Fibroblast of lung (primary cell): ENCODE measurements at regions not wholly inside any gene's neighbourhood (a gene's known extent, or its start where the extent isn't known, plus 50 kb on each side); places are given as distances from the start of the nearest gene placed in this dataset.

ENCODE experiments used
- DNase-seq, 2 donors: peaks; one replicate each; pipeline versions ENCODE4 v3.0.0 to v3.0.0-alpha.2; 2010; ENCODE audit warnings: low read depth in 2 of 2
- H2AFZ ChIP-seq: 2 replicates; pipeline ENCODE4 v1.5.1; 2012; ENCODE audit warnings: low read length, control low read depth, inconsistent platforms
- H3K27ac ChIP-seq: 2 replicates; pipeline ENCODE4 v1.5.1; 2011; ENCODE audit warnings: low read length, control low read depth; ENCODE audit not compliant: insufficient read depth
- H3K27me3 ChIP-seq: 2 replicates; pipeline ENCODE4 v1.5.1; 2011; ENCODE audit warnings: mild to moderate bottlenecking, low read length; ENCODE audit not compliant: control insufficient read depth, insufficient read depth
- H3K36me3 ChIP-seq: 2 replicates; pipeline ENCODE4 v1.5.1; 2011; ENCODE audit warnings: low read length; ENCODE audit not compliant: control insufficient read depth, insufficient read depth
- H3K4me1 ChIP-seq: 2 replicates; pipeline ENCODE4 v1.5.1; 2011; ENCODE audit warnings: low read length; ENCODE audit not compliant: control insufficient read depth, insufficient read depth; ENCODE audit errors: extremely low read depth
- H3K4me2 ChIP-seq: 2 replicates; pipeline ENCODE4 v1.5.1; 2011; ENCODE audit warnings: low read length, control low read depth; ENCODE audit not compliant: insufficient read depth; ENCODE audit errors: extremely low read depth
- H3K4me3 ChIP-seq, 4 experiments: fragments of 200-600 bp in 1 of 4; sonication (generic) in 1 of 4; replicated peaks in 1 of 4; 2 replicates each; pipeline ENCODE4 v1.5.1; 2011 to 2016; ENCODE audit warnings: low read length in 4 of 4, low read depth in 3 of 4, mild to moderate bottlenecking in 3 of 4, control low read depth in 2 of 4, inconsistent platforms in 1 of 4, mixed read lengths in 1 of 4; ENCODE audit not compliant: insufficient read depth in 1 of 4; ENCODE audit errors: control extremely low read depth in 1 of 4
- H3K79me2 ChIP-seq: 2 replicates; pipeline ENCODE4 v1.5.1; 2012; ENCODE audit warnings: mild to moderate bottlenecking, low read length, inconsistent platforms; ENCODE audit not compliant: control insufficient read depth, insufficient read depth
- H3K9ac ChIP-seq: 2 replicates; pipeline ENCODE4 v1.5.1; 2011; ENCODE audit warnings: mild to moderate bottlenecking, low read length, control low read depth; ENCODE audit not compliant: insufficient read depth
- H3K9me3 ChIP-seq: 2 replicates; pipeline ENCODE4 v1.5.1; 2012; ENCODE audit warnings: low read depth, low read length; ENCODE audit not compliant: control insufficient read depth, insufficient read depth
- H4K20me1 ChIP-seq: 2 replicates; pipeline ENCODE4 v1.5.1; 2011; ENCODE audit warnings: low read length; ENCODE audit not compliant: control insufficient read depth, insufficient read depth; ENCODE audit errors: extremely low read depth
- CTCF ChIP-seq, 2 donors: IDR thresholded peaks in 1 of 2; conservative IDR thresholded peaks in 1 of 2; 1 replicate in 1 of 2; 2 replicates in 1 of 2; pipeline ENCODE4 v1.5.1; 2011 to 2012; ENCODE audit warnings: low read length in 2 of 2, control low read depth in 1 of 2, inconsistent platforms in 1 of 2, low read depth in 1 of 2, mild to moderate bottlenecking in 1 of 2
- EZH2 ChIP-seq: IDR thresholded peaks from 2 replicates; pipeline ENCODE4 v1.5.1; 2012; ENCODE audit warnings: low read length, control low read depth, mild to moderate bottlenecking; ENCODE audit errors: missing control alignments

GRCh38 chr3:187912007-187912406 lies 166.7 kb upstream of the BCL6 start:
- no peak overlapping the region for H3K4me2 ChIP-seq
- DNase-seq, result no peak
- H3K4me1 ChIP-seq, result peaks cover 6% of the 10 kb centered on the region
- H3K9me3 ChIP-seq, result no peaks in the 10 kb centered on the region
- TF ChIP-seq EZH2, result no peak
- TF ChIP-seq CTCF (conservative IDR thresholded peaks at IDR 0.05 in 1 of 2, IDR thresholded peaks at IDR 0.05 in 1 of 2; ENCODE audit: low read depth in 1 of 2, low read length in 2 of 2), result no peak
- no peaks in the 10 kb centered on the region for H3K27me3 ChIP-seq
- H3K79me2 ChIP-seq, result no peaks in the 10 kb centered on the region
- H3K36me3 ChIP-seq, result no peaks in the 10 kb centered on the region
- no peak overlapping the region for H3K9ac ChIP-seq
- no peak overlapping the region for H2AFZ ChIP-seq
- no peak overlapping the region for H3K27ac ChIP-seq
- no peaks in the 10 kb centered on the region for H4K20me1 ChIP-seq
- no peak overlapping the region for H3K4me3 ChIP-seq

- Histone ChIP-seq H3K27ac (no peak overlapping the region), H3K4me1 (peaks cover 8% of the 10 kb centered on the region), H3K36me3 (no peaks in the 10 kb centered on the region), H3K27me3 (no peaks in the 10 kb centered on the region), H2AFZ (no peak overlapping the region), H3K79me2 (no peaks in the 10 kb centered on the region), H4K20me1 (no peaks in the 10 kb centered on the region), H3K9me3 (no peaks in the 10 kb centered on the region), H3K4me2 (peak overlapping the region; percentile 18), H3K4me3 (no peak overlapping the region), H3K9ac (no peak overlapping the region)
- DNase-seq, result peak; percentile 67 to 77
- no peak for TF ChIP-seq CTCF (conservative IDR thresholded peaks at IDR 0.05 in 1 of 2, IDR thresholded peaks at IDR 0.05 in 1 of 2; ENCODE audit: low read depth in 1 of 2, low read length in 2 of 2)
- no peak for TF ChIP-seq EZH2
Observed at GRCh38 chr3:187913617-187914033, 168.4 kb upstream of the BCL6 start.

GRCh38 chr3:187914231-187914630 lies 169.0 kb upstream of the BCL6 start:
- Histone ChIP-seq H3K27me3 (no peaks in the 10 kb centered on the region), H4K20me1 (no peaks in the 10 kb centered on the region), H3K9ac (no peak overlapping the region), H3K27ac (no peak overlapping the region), H2AFZ (no peak overlapping the region), H3K4me3 (no peak overlapping the region), H3K4me1 (peaks cover 8% of the 10 kb centered on the region), H3K4me2 (no peak overlapping the region), H3K9me3 (no peaks in the 10 kb centered on the region), H3K36me3 (no peaks in the 10 kb centered on the region), H3K79me2 (no peaks in the 10 kb centered on the region)
- no peak for DNase-seq
- no peak for TF ChIP-seq EZH2
- no peak for TF ChIP-seq CTCF (conservative IDR thresholded peaks at IDR 0.05 in 1 of 2, IDR thresholded peaks at IDR 0.05 in 1 of 2; ENCODE audit: low read depth in 1 of 2, low read length in 2 of 2)
